GM20000 (cell line): ENCODE measurements at regions not wholly inside any gene's neighbourhood (a gene's known extent, or its start where the extent isn't known, plus 50 kb on each side); places are given as distances from the start of the nearest gene placed in this dataset.
"Not testable (repeated sequence)": the region's sequence is repeated elsewhere in the genome, so short reads cannot be mapped to it uniquely, and the experiment has no call there.

Experiments used
- DNase-seq: peaks from one replicate; pipeline ENCODE4 v3.0.0; 2012; ENCODE audit warnings: low spot score
- TF ChIP-seq, protein P1 (sequence below): IDR thresholded peaks from 2 replicates; pipeline ENCODE4 v1.5.1; 2012; ENCODE audit warnings: mild to moderate bottlenecking, control low read depth; ENCODE audit errors: extremely low read depth, missing control alignments

DNA sequence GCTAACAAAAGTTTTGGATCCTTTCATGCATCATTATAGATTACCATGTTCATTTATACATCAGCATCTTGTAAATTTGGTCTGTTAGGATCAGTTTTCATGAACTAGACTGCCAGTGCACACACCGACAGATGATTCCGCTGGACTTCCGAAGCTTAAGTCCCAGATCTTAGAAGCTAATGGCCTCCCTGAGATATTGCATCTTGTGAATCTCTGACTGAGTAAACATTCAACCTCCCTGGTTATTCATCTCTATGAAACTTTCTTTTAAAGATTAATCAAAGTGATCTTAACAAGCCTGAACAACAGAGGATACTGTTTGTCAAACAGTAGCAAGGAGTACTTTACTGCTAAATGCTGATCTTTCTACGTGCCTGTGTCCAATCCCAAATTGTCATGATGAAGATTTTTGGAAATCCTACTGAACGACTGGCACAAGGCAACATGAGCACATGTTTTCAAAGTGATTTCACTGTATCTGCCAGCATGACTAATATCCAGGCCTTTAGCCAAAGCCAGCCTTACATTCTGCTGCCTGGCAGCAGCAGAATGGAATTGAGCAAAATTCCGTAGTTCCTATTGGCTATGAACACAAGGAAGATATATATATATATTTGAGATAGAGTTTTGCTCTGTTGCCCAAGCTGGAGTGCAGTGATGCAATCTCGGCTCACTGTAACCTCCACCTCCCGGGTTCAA lies 91.3 kb upstream of the ANK3 start:
- DNase-seq, result no peak

DNA sequence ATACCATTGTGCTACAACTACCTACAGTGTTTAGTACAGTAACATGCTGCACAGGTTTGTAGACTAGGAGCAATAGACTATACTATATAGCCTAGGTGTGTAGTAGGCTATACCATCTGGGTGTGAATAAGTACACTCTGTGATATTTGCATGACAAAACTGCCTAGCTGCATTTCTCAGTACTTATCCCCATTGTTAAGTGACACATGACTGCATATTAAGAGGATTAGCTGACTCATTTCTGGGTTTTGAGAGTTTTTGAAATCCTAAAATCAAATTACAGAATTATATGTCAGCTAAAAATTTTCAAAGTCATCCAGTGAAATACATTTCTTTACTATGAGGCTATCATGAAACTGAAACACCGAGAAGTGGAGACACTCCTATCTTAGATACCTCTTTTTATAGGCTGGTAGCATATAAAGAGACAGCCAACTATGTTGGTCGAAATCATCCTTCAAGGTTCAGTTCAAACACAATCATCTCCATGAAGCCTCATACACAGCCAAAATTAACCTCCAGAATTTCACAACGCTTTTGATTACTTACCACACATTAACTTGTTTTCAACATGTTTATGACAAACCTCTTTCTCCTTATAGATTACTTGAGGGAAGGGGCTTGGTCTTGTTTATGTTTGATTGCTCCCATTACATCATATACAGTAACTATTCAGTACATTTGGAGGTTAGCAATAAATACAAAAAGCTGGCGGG lies 89.8 kb upstream of the ANK3 start:
- no peak for DNase-seq
- TF ChIP-seq, protein P1, sequence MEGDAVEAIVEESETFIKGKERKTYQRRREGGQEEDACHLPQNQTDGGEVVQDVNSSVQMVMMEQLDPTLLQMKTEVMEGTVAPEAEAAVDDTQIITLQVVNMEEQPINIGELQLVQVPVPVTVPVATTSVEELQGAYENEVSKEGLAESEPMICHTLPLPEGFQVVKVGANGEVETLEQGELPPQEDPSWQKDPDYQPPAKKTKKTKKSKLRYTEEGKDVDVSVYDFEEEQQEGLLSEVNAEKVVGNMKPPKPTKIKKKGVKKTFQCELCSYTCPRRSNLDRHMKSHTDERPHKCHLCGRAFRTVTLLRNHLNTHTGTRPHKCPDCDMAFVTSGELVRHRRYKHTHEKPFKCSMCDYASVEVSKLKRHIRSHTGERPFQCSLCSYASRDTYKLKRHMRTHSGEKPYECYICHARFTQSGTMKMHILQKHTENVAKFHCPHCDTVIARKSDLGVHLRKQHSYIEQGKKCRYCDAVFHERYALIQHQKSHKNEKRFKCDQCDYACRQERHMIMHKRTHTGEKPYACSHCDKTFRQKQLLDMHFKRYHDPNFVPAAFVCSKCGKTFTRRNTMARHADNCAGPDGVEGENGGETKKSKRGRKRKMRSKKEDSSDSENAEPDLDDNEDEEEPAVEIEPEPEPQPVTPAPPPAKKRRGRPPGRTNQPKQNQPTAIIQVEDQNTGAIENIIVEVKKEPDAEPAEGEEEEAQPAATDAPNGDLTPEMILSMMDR, result no peak

More for the DNA sequence above, 91.3 kb upstream of the ANK3 start:
- TF ChIP-seq, protein P1, result no peak

DNA sequence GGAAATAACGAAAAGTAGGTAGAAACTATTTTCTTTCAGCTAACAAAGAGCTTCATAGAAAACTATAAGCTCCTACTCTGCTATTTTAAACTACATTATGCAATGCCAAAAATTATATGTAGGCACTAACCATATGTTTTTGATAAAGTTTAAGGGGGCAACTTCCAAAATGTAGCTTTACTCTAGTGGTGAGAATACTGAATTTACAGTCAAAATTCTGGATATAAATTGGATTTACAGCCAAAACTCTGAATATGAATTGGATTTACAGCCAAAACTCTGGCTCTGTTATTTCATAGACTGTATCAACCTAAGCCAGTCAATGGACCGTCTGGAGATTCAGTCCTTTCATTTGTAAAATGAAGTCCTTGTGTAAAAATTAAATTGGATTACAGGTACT lies 86.8 kb upstream of the ANK3 start:
- no peak for DNase-seq
- TF ChIP-seq, protein P1, result no peak

- DNase-seq, result no peak
- TF ChIP-seq, protein P1, result no peak
These were observed 83.9 kb upstream of the ANK3 start for GRCh38 chr10:60473557-60473956.

GRCh38 chr10:60470091-60470490 lies 80.4 kb upstream of the ANK3 start:
- no peak for DNase-seq
- TF ChIP-seq, protein P1, result no peak

DNA sequence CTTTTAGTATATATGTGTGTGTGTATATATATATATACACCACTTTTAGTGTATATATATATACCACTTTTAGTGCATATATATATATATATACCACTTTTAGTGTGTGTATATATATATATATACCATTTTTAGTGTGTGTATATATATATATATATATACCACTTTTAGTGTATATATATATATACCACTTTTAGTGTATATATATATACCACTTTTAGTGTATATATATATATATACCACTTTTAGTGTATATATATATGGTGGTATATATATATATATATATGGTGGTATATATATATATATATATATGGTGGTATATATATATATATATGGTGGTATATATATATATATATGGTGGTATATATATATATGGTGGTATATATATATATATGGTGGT lies 79.5 kb upstream of the ANK3 start:
- DNase-seq, result not testable (repeated sequence)

- TF ChIP-seq, protein P1, result no peak
- no peak for DNase-seq
These were observed 77.5 kb upstream of the ANK3 start for GRCh38 chr10:60467202-60467546.
